ENCODE measurements at regions not wholly inside any gene's neighbourhood (a gene's known extent, or its start where the extent isn't known, plus 50 kb on each side); places are given as distances from the start of the nearest gene placed in this dataset.

DNA sequence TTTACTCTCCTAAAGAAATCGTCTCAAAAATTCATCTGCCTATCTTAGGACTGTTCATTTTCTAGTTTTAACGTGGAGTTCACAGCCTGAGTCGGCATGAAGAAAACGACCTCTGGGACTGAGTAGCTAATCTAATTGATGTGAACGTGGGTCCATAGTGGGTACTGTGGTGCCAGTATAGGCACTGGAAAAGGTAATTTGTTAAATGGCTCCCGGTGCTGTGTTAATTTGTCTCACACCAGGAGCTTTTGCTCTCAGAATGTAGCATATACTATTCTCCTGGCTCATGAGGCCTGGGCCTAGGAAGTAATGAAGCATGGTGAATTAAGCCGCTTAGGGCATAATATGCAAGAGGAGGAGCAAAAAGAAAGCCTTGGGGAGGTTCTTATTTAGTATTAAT, 414.4 kb upstream of the NXPH2 start:
- TF ChIP-seq TEAD4 (IDR thresholded peaks at IDR 0.05; ENCODE audit: borderline replicate concordance, insufficient read depth) (no peak), NRF1 (IDR thresholded peaks at IDR 0.05; ENCODE audit: low read depth, low read length) (no peak), FOXM1 (IDR thresholded peaks at IDR 0.05; ENCODE audit: low read depth) (no peak), POLR2AphosphoS5 (IDR thresholded peaks at IDR 0.05; ENCODE audit: low read depth, low read length) (no peak), TCF12 (IDR thresholded peaks at IDR 0.05) (no peak), SMC3 (IDR thresholded peaks at IDR 0.05; ENCODE audit: low read depth, low read length) (no peak), EP300 (IDR thresholded peaks at IDR 0.05; ENCODE audit: borderline replicate concordance in 1 of 2, low read depth in 1 of 2, low read length in 1 of 2) (no peak), GABPA (IDR thresholded peaks at IDR 0.05; ENCODE audit: low read depth) (no peak), RAD21 (IDR thresholded peaks at IDR 0.05; ENCODE audit: low read length) (no peak)
- TF ChIP-seq, protein P1, sequence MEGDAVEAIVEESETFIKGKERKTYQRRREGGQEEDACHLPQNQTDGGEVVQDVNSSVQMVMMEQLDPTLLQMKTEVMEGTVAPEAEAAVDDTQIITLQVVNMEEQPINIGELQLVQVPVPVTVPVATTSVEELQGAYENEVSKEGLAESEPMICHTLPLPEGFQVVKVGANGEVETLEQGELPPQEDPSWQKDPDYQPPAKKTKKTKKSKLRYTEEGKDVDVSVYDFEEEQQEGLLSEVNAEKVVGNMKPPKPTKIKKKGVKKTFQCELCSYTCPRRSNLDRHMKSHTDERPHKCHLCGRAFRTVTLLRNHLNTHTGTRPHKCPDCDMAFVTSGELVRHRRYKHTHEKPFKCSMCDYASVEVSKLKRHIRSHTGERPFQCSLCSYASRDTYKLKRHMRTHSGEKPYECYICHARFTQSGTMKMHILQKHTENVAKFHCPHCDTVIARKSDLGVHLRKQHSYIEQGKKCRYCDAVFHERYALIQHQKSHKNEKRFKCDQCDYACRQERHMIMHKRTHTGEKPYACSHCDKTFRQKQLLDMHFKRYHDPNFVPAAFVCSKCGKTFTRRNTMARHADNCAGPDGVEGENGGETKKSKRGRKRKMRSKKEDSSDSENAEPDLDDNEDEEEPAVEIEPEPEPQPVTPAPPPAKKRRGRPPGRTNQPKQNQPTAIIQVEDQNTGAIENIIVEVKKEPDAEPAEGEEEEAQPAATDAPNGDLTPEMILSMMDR (IDR thresholded peaks at IDR 0.05): no peak

All from SK-N-SH (cell line).